ENCODE measurements at regions not wholly inside any gene's neighbourhood (a gene's known extent, or its start where the extent isn't known, plus 50 kb on each side); places are given as distances from the start of the nearest gene placed in this dataset.

DNA sequence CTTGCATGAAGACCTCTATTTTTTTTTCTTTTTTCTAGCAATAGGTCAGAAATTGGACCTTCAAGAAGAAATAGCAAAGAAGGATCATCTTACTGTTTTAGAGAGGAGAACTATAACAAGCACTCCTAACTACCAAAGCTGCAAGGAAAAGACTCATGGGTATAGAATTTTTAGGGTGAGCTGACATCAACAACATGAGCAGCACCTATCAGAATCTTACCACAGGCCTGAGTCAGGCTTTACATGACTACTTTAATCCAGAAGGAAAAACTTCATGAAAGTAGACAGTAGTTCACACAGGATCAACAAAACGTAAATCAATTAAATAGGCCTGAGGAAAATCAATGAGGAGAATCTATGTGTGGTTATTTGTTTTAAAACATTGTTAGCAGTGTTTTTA lies 130.5 kb downstream of the FAM76B start:
- no peak overlapping the region for H3K9ac ChIP-seq (ENCODE audit: low read depth, low read length)
- no peaks in the 10 kb centered on the region for H3K79me1 ChIP-seq (ENCODE audit: low read depth in 1 of 2, low read length in 2 of 2)
- H2BK15ac ChIP-seq (ENCODE audit: low read depth, low read length) = no peak overlapping the region
- H3K9me3 ChIP-seq (ENCODE audit: control insufficient read depth, insufficient read depth, low read length) = no peaks in the 10 kb centered on the region
- no peak overlapping the region for H2AFZ ChIP-seq (replicated peaks; ENCODE audit: low read length, poor library complexity)
- no peak overlapping the region for H3K4ac ChIP-seq (ENCODE audit: low read depth, low read length)
- no peaks in the 10 kb centered on the region for H3K36me3 ChIP-seq (ENCODE audit: control insufficient read depth, insufficient read depth, low read length)
- dilution Hi-C loops (cut with HindIII; ENCODE audit: low sequenced_read_pairs, unreplicated experiment) (no loop called here), in situ Hi-C loops (cut with MboI; ENCODE audit: low sequenced_read_pairs) (no loop called here), intact Hi-C loops (cut with micrococcal nuclease) (loop anchor here (5.0 kb wide), 1 partner anchor 52 kb away; no protein-coding TSS in a partner anchor)
- H2BK5ac ChIP-seq (ENCODE audit: low read depth, low read length, poor library complexity, severe bottlenecking) = peak overlapping the region; percentile 75
- WGBS, 2 experiments (ENCODE audit: extremely low coverage in 2 of 2, insufficient read length in 1 of 2) = no CpG with 5 or more reads among the region's 1 CpG
- no peak overlapping the region for H3K23ac ChIP-seq (ENCODE audit: low read depth, low read length)
- 0 out of 4 replicates have a peak overlapping the region, but pooled peaks of 1 of the 2 experiments have one; percentile 13 for H4K8ac ChIP-seq (ENCODE audit: low read depth in 2 of 2, low read length in 2 of 2)
- peaks cover 2% of the 10 kb centered on the region for H3K4me1 ChIP-seq (ENCODE audit: control insufficient read depth, insufficient read depth, low read length)
- no peak overlapping the region for H2BK20ac ChIP-seq (ENCODE audit: low read depth, low read length)
- peak overlapping the region; percentile 64 for H3K4me2 ChIP-seq (ENCODE audit: low read depth, low read length)
- BruUV-seq (replicated peaks) = no TSS peak
- no peak overlapping the region for H2BK120ac ChIP-seq (ENCODE audit: low read depth, low read length)
- H2AK9ac ChIP-seq (replicated peaks; ENCODE audit: low read depth, low read length, poor library complexity) = no peak overlapping the region
- H3K4me3 ChIP-seq (ENCODE audit: insufficient read depth, low read depth, low read length) = no peak overlapping the region
- ATAC-seq (ENCODE audit: low read depth) (peak; percentile 86), DNase-seq (peak; percentile 72)
- H4K5ac ChIP-seq (ENCODE audit: low read depth, low read length) = no peak overlapping the region
- no peaks in the 10 kb centered on the region for H3K9me1 ChIP-seq (ENCODE audit: insufficient read depth, low read length)
- no peak overlapping the region for H4K91ac ChIP-seq (ENCODE audit: insufficient read depth, low read depth, low read length)
- no peak overlapping the region for H2AK5ac ChIP-seq (ENCODE audit: low read depth, low read length)
- CTCF ChIA-PET = no interaction called here
- no peak overlapping the region for H3K14ac ChIP-seq (replicated peaks; ENCODE audit: low read depth, low read length)
- 0 out of 2 replicates have a peak overlapping the region, but pooled peaks have one; percentile 9 for H3K18ac ChIP-seq (ENCODE audit: low read depth, low read length)
- H3K56ac ChIP-seq (ENCODE audit: extremely low read depth, insufficient read depth, low read length) = no peak overlapping the region
- H3K27me3 ChIP-seq (ENCODE audit: control insufficient read depth, insufficient read depth, low read length) = no peaks in the 10 kb centered on the region
- H4K20me1 ChIP-seq (ENCODE audit: insufficient read depth, low read length) = no peaks in the 10 kb centered on the region
- peak overlapping the region; percentile 33; the same call in 1 of the 2 replicates for H3K27ac ChIP-seq (ENCODE audit: insufficient read depth, low read length)
- TF ChIP-seq MAFK (IDR thresholded peaks at IDR 0.05; ENCODE audit: low read depth, low read length) (no peak), USF2 (IDR thresholded peaks at IDR 0.05; ENCODE audit: low read depth, low read length) (no peak), MAZ (IDR thresholded peaks at IDR 0.05; ENCODE audit: borderline replicate concordance, low read depth, low read length) (no peak), BHLHE40 (IDR thresholded peaks at IDR 0.05; ENCODE audit: low read depth, low read length) (no peak), RCOR1 (IDR thresholded peaks at IDR 0.05; ENCODE audit: insufficient replicate concordance, low read length) (no peak), RAD21 (IDR thresholded peaks at IDR 0.05; ENCODE audit: low read length) (no peak), FOS (IDR thresholded peaks at IDR 0.05; ENCODE audit: low read depth, low read length) (no peak), SMC3 (IDR thresholded peaks at IDR 0.05; ENCODE audit: low read depth, low read length) (no peak), CEBPB (IDR thresholded peaks at IDR 0.05; ENCODE audit: low read depth, low read length) (no peak), ELK1 (IDR thresholded peaks at IDR 0.05; ENCODE audit: borderline replicate concordance, low read depth, low read length) (no peak), RFX5 (IDR thresholded peaks at IDR 0.05; ENCODE audit: low read depth, low read length) (no peak), MXI1 (IDR thresholded peaks at IDR 0.05; ENCODE audit: borderline replicate concordance, low read depth, low read length) (no peak), CHD1 (IDR thresholded peaks at IDR 0.05; ENCODE audit: low read depth, low read length) (no peak), POLR2A (IDR thresholded peaks at IDR 0.05; ENCODE audit: low read depth, low read length) (no peak), NFE2L2 (IDR thresholded peaks at IDR 0.05; ENCODE audit: low read depth, low read length) (no peak)
- TF ChIP-seq, protein P1, sequence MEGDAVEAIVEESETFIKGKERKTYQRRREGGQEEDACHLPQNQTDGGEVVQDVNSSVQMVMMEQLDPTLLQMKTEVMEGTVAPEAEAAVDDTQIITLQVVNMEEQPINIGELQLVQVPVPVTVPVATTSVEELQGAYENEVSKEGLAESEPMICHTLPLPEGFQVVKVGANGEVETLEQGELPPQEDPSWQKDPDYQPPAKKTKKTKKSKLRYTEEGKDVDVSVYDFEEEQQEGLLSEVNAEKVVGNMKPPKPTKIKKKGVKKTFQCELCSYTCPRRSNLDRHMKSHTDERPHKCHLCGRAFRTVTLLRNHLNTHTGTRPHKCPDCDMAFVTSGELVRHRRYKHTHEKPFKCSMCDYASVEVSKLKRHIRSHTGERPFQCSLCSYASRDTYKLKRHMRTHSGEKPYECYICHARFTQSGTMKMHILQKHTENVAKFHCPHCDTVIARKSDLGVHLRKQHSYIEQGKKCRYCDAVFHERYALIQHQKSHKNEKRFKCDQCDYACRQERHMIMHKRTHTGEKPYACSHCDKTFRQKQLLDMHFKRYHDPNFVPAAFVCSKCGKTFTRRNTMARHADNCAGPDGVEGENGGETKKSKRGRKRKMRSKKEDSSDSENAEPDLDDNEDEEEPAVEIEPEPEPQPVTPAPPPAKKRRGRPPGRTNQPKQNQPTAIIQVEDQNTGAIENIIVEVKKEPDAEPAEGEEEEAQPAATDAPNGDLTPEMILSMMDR (conservative IDR thresholded peaks at IDR 0.05; ENCODE audit: low read depth, low read length) = no peak
- POLR2A ChIA-PET (ENCODE audit: unreplicated experiment) = no interaction called here

Data from IMR-90 (cell line).